Testis (tissue), 2 donors: ENCODE measurements at regions not wholly inside any gene's neighbourhood (a gene's known extent, or its start where the extent isn't known, plus 50 kb on each side); places are given as distances from the start of the nearest gene placed in this dataset.

Experiments used
- POLR2A ChIP-seq: fragments of 450-650 bp; IDR thresholded peaks from one replicate; pipeline ENCODE4 v1.6.1; 2017; ENCODE audit warnings: antibody characterized with exemption, mild to moderate bottlenecking, moderate library complexity
- TF ChIP-seq, protein P1 (sequence below), 3 experiments: fragments of 450-650 bp in 2 of 3; fragments of 200-600 bp in 1 of 3; sonication (generic) in 1 of 3; IDR thresholded peaks; one replicate each; pipeline ENCODE4 v1.5.1; 2016 to 2019; ENCODE audit warnings: antibody characterized with exemption in 3 of 3, mild to moderate bottlenecking in 2 of 3, moderate library complexity in 1 of 3

DNA sequence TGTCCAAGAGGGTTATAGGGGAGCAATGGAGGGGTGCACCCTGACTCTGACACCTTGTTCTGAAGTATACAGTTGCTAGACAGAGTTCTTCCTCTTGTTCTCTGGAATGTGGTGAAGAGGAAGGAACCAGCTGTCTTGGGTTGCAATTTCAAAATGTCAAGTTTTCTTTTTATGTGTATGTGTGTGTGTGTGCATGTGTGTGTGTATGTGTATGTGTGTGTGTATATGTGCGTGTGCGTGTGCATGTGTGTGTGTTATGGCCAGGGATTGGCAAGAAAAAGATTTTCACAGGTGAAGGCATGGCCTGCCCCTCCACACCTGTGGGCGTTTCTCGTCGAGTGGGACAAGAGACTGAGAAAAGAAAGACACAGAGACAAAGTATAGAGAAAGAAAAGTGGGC lies 81.6 kb upstream of the ADGRA3 start:
- TF ChIP-seq, protein P1, sequence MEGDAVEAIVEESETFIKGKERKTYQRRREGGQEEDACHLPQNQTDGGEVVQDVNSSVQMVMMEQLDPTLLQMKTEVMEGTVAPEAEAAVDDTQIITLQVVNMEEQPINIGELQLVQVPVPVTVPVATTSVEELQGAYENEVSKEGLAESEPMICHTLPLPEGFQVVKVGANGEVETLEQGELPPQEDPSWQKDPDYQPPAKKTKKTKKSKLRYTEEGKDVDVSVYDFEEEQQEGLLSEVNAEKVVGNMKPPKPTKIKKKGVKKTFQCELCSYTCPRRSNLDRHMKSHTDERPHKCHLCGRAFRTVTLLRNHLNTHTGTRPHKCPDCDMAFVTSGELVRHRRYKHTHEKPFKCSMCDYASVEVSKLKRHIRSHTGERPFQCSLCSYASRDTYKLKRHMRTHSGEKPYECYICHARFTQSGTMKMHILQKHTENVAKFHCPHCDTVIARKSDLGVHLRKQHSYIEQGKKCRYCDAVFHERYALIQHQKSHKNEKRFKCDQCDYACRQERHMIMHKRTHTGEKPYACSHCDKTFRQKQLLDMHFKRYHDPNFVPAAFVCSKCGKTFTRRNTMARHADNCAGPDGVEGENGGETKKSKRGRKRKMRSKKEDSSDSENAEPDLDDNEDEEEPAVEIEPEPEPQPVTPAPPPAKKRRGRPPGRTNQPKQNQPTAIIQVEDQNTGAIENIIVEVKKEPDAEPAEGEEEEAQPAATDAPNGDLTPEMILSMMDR (IDR thresholded peaks at IDR 0.05): no peak
- no peak for TF ChIP-seq POLR2A
